T47D (cell line): ENCODE measurements at regions not wholly inside any gene's neighbourhood (a gene's known extent, or its start where the extent isn't known, plus 50 kb on each side); places are given as distances from the start of the nearest gene placed in this dataset.
A peak's percentile ranks its signal among the peaks of the same experiment; 100 is the strongest.

Experiments used
- DNase-seq, 2 experiments: peaks; one replicate each; pipeline versions ENCODE4 v3.0.0 to v3.0.0-alpha.2; 2011 to 2012; ENCODE audit warnings: low read depth in 1 of 2, low spot score in 1 of 2
- JUND ChIP-seq: IDR thresholded peaks from 2 replicates; pipeline ENCODE4 v1.6.1; 2012; ENCODE audit warnings: low read depth
- in situ Hi-C: cut with HindIII; loops from 2 replicates; pipeline ENCODE4 v1.10.0; 2016; ENCODE audit warnings: low sequenced_read_pairs, low pct_unique_long_range_greater_than_20kb

- no peak for DNase-seq
- no peak for TF ChIP-seq JUND
- in situ Hi-C loops = no loop called here
Measured at GRCh38 chr12:46461459-46461858, 88.9 kb upstream of the SLC38A2 start.

- in situ Hi-C loops = no loop called here
- no peak for DNase-seq
- TF ChIP-seq JUND = no peak
Measured at GRCh38 chr12:46460682-46461210, 88.2 kb upstream of the SLC38A2 start.

- no peak for DNase-seq
- TF ChIP-seq JUND = no peak
- in situ Hi-C loops = no loop called here
Measured at GRCh38 chr12:46459861-46460545, 87.4 kb upstream of the SLC38A2 start.

GRCh38 chr12:46459111-46459510, 86.5 kb upstream of the SLC38A2 start:
- in situ Hi-C loops = no loop called here
- TF ChIP-seq JUND = no peak
- DNase-seq = no peak

- TF ChIP-seq JUND = no peak
- no peak for DNase-seq
- in situ Hi-C loops = no loop called here
Measured at GRCh38 chr12:46458500-46459102, 86.0 kb upstream of the SLC38A2 start.

GRCh38 chr12:46457958-46458357, 85.4 kb upstream of the SLC38A2 start:
- no peak for TF ChIP-seq JUND
- in situ Hi-C loops = no loop called here
- no peak for DNase-seq

GRCh38 chr12:46456356-46457334, 84.1 kb upstream of the SLC38A2 start:
- in situ Hi-C loops = no loop called here
- DNase-seq = peak in 1 of 2 experiments; percentile 74
- TF ChIP-seq JUND = no peak

GRCh38 chr12:46455648-46456352, 83.2 kb upstream of the SLC38A2 start:
- peak; percentile 16 to 95 for DNase-seq
- TF ChIP-seq JUND = peak; percentile 36; the same call in 1 of the 2 replicates
- in situ Hi-C loops = no loop called here

GRCh38 chr12:46454981-46455380, 82.4 kb upstream of the SLC38A2 start:
- in situ Hi-C loops = no loop called here
- TF ChIP-seq JUND = no peak
- no peak for DNase-seq

- in situ Hi-C loops = no loop called here
- TF ChIP-seq JUND = no peak
- DNase-seq = no peak
Measured at GRCh38 chr12:46453428-46453827, 80.9 kb upstream of the SLC38A2 start.

- DNase-seq = no peak
- no peak for TF ChIP-seq JUND
- in situ Hi-C loops = no loop called here
Measured at GRCh38 chr12:46452776-46453175, 80.2 kb upstream of the SLC38A2 start.

GRCh38 chr12:46452061-46452615, 79.6 kb upstream of the SLC38A2 start:
- no peak for TF ChIP-seq JUND
- DNase-seq = no peak
- in situ Hi-C loops = no loop called here
